ENCODE measurements at regions not wholly inside any gene's neighbourhood (a gene's known extent, or its start where the extent isn't known, plus 50 kb on each side); places are given as distances from the start of the nearest gene placed in this dataset.
"Not testable (repeated sequence)": the region's sequence is repeated elsewhere in the genome, so short reads cannot be mapped to it uniquely, and the experiment has no call there.

- not testable (repeated sequence) for DNase-seq (ENCODE audit: low read depth)
These were observed 102.5 kb downstream of the CDRT15L2 start for GRCh38 chr17:20681746-20682722.

GRCh38 chr17:20683651-20684229 lies 104.2 kb downstream of the CDRT15L2 start:
- not testable (repeated sequence) for DNase-seq (ENCODE audit: low read depth)

GRCh38 chr17:20684975-20685374 lies 105.5 kb downstream of the CDRT15L2 start:
- not testable (repeated sequence) for DNase-seq (ENCODE audit: low read depth)

GRCh38 chr17:20687584-20687983 lies 108.1 kb downstream of the CDRT15L2 start:
- not testable (repeated sequence) for DNase-seq (ENCODE audit: low read depth)

GRCh38 chr17:20689170-20689749 lies 109.7 kb downstream of the CDRT15L2 start:
- DNase-seq (ENCODE audit: low read depth), result not testable (repeated sequence)

- not testable (repeated sequence) for DNase-seq (ENCODE audit: low read depth)
These were observed 113.2 kb downstream of the CDRT15L2 start for GRCh38 chr17:20692706-20693105.

- DNase-seq (ENCODE audit: low read depth), result not testable (repeated sequence)
These were observed 116.3 kb downstream of the CDRT15L2 start for GRCh38 chr17:20695871-20696270.

- not testable (repeated sequence) for DNase-seq (ENCODE audit: low read depth)
These were observed 119.1 kb downstream of the CDRT15L2 start for GRCh38 chr17:20698463-20699206.

GRCh38 chr17:20700528-20700927 lies 121.0 kb downstream of the CDRT15L2 start:
- DNase-seq (ENCODE audit: low read depth), result not testable (repeated sequence)

- DNase-seq (ENCODE audit: low read depth), result not testable (repeated sequence)
These were observed 121.8 kb downstream of the CDRT15L2 start for GRCh38 chr17:20701366-20701765.

GRCh38 chr17:20702692-20703091 lies 123.2 kb downstream of the CDRT15L2 start:
- DNase-seq (ENCODE audit: low read depth), result no peak

- DNase-seq (ENCODE audit: low read depth), result no peak
These were observed 124.3 kb downstream of the CDRT15L2 start for GRCh38 chr17:20703781-20704180.

GRCh38 chr17:20705186-20705585 lies 125.7 kb downstream of the CDRT15L2 start:
- DNase-seq (ENCODE audit: low read depth), result not testable (repeated sequence)

- DNase-seq (ENCODE audit: low read depth), result no peak
These were observed 127.3 kb downstream of the CDRT15L2 start for GRCh38 chr17:20706751-20707373.

- DNase-seq (ENCODE audit: low read depth), result not testable (repeated sequence)
These were observed 129.3 kb downstream of the CDRT15L2 start for GRCh38 chr17:20708821-20709220.

- not testable (repeated sequence) for DNase-seq (ENCODE audit: low read depth)
These were observed 137.0 kb downstream of the CDRT15L2 start for GRCh38 chr17:20716481-20716880.

GRCh38 chr17:20721171-20721570 lies 141.6 kb downstream of the CDRT15L2 start:
- DNase-seq (ENCODE audit: low read depth), result no peak

GRCh38 chr17:20724391-20724790 lies 144.9 kb downstream of the CDRT15L2 start:
- DNase-seq (ENCODE audit: low read depth), result not testable (repeated sequence)

GRCh38 chr17:20727201-20727600 lies 147.7 kb downstream of the CDRT15L2 start:
- not testable (repeated sequence) for DNase-seq (ENCODE audit: low read depth)

- no peak for DNase-seq (ENCODE audit: low read depth)
These were observed 148.7 kb downstream of the CDRT15L2 start for GRCh38 chr17:20728181-20728580.

- DNase-seq (ENCODE audit: low read depth), result not testable (repeated sequence)
These were observed 151.6 kb downstream of the CDRT15L2 start for GRCh38 chr17:20731131-20731530.
